Gastrocnemius medialis (tissue), 4 donors: ENCODE measurements at regions not wholly inside any gene's neighbourhood (a gene's known extent, or its start where the extent isn't known, plus 50 kb on each side); places are given as distances from the start of the nearest gene placed in this dataset.

ENCODE experiments used
- CTCF ChIP-seq, 5 experiments: fragments of 450-650 bp in 3 of 5; fragments of 200-600 bp in 2 of 5; sonication (generic) in 2 of 5; IDR thresholded peaks in 4 of 5; conservative IDR thresholded peaks in 1 of 5; 1 replicate in 4 of 5; 2 replicates in 1 of 5; pipeline ENCODE4 v1.5.1; 2016 to 2019; ENCODE audit warnings: antibody characterized with exemption in 5 of 5, mild to moderate bottlenecking in 3 of 5, moderate library complexity in 3 of 5
- POLR2A ChIP-seq, 2 donors: fragments of 450-650 bp; IDR thresholded peaks; one replicate each; pipeline ENCODE4 v1.6.1; 2017; ENCODE audit warnings: antibody characterized with exemption in 2 of 2, mild to moderate bottlenecking in 2 of 2, moderate library complexity in 2 of 2

- TF ChIP-seq POLR2A (IDR thresholded peaks at IDR 0.05) (no peak), CTCF (IDR thresholded peaks at IDR 0.05 in 4 of 5, conservative IDR thresholded peaks at IDR 0.05 in 1 of 5) (no peak)
Observed at GRCh38 chr19:32220951-32221350, 124.5 kb upstream of the ZNF507 start.
